ENCODE measurements at regions not wholly inside any gene's neighbourhood (a gene's known extent, or its start where the extent isn't known, plus 50 kb on each side); places are given as distances from the start of the nearest gene placed in this dataset.

DNA sequence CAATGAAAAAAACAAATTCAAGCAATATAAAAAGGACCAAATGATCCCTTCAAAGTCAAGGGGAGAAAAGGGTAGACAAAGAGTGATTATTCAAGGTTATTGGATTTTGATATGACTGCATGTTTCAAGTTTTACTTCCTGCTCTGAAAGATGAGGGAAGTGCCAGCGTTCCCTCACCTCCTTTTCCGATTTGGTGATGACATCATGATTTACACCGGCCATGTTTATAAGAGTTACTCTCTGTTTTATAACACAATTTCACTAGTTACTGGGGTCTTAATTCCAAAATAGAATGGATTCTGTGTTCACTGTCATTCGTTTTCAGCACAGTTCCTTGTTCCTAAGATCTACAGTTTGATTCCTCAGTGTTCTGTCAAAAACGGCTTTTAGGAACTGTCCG is 60.5 kb upstream of the CPXM2 start:
- DNase-seq: no peak

DNA sequence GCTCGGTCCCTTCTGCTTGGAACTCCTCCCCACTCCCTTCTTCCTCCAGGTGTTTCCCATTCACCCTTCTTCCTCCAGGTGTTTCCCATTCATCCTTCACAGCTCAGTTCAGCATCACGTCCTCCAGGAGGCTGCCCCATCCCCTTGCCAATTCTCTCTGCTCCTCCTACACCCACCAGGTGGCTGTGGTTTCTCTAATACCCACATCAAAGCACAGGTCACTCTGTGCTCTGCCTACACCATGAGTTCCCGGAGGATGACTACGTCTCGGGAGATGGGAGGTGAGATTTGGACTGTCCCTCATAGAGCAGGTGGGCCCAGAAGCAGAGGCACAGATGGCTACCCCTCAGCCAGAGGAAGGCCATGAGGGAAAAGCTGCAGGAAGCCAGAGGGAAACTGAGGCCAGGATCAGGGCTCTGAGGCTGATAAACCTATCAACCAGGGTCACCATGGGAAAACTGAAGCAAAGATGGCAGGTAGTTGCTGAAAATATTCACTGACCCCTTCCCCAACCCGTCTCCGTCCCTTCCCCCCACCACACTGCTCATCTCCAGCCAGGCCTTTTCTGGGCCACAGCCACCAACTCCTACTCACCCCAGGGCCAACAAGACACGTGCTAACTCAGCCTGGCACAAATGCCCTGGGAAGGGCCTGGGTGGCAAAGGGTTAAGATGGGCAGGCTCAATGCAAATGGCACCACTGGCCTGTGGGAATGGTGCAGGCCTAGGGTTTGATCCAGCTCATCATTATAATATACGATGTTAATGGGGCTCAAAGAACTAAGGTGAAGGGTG is 56.6 kb upstream of the CPXM2 start:
- no peak for DNase-seq

DNA sequence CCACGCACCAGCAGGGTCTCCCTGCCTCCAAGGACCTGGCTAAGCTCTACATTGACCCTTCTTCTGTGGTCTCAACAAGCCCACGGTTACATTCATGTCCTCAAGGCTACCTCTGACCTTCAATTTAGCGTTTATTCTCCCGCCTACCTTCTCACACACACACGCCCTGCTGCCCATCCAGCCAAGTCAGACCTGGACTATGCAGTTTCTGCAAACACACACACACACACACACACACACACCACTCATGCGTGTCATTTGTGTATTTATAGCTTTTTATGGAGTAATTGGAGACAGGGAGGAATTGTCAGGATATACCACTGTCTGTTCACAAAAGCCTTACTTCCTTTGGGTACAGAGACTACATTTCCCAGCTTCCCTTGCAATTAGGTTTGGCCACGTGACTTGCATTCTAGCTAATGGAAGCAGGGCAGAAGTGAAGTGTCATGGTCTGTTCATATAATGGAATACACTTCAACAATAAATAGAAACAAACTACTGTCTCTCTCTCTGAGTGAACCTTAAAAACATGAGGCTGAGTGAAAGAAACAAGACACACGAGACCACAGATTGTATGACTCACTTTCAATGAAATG is 53.8 kb upstream of the CPXM2 start:
- peak; percentile 3 for DNase-seq

DNA sequence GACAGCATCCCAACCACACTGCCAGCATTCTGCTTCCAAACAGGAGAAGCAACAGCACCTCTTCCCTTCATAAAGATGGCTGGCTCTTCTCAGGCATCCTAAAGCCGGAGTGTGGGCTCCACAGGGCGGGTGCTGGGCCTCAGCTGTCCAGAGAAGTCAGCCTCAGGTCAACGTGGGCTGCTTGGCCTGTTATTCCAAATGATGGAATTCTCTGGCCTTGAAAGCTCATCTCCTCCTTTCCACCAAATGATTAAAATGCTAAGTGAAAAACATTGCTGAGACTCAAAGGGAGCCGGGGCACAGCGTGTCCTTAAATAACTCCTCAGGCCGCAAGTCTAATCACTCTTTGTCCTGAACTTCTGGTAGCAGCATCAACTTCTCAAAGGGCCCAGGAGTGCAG is 53.1 kb upstream of the CPXM2 start:
- no peak for DNase-seq

DNA sequence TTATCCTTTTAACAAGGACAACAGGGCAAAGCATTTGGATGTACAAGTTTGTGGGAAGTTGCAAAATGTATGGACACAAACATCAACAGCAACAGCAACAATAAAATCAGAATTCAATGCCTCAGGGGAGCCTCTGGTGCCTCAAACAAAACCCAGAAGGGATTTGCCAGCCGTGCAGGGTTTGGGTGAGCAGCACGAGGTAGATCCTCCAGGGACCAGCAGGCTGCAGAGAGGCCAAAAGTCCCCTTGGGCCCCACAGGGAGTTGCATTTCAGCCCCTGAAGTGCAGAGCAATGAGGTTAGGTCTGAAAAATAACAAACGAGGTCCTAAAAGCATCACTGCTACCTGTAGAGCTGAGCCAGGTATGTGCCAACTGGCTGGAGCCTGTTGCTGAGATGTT is 51.7 kb upstream of the CPXM2 start:
- no peak for DNase-seq

DNA sequence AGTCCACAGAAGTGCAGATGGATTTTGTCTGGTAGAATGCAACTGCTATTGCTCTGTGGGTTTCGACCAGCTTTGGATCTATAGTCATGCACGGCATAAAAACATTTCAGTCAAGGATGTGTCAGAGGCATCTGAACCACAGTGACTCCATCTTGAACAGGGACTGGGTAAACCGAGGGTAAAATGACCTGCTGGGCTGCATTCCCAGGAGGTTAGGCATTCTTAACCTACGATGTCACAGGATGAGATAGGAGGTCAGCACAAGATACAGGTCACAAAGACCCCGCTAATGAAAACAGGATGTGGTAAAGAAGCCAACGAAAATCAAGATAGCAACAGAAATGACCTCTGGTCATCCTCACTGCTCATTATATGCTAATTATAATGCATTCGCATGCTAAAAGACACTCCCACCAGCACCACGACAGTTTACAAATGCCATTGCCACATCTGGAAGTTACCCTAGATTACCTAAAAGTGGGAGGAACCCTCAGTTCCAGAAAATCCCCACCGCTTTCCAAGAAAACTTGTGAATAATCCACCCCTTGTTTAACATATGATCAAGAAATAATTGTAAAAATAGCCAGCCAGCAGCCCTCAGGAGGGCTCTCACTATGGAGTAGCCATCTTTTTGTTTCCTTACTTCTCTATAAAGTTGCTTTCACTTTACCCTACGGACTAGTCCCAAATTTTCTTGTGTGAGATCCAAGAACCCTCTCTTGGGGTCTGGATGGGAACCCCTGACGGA is 50.7 kb upstream of the CPXM2 start:
- no peak for DNase-seq
